ENCODE measurements at regions not wholly inside any gene's neighbourhood (a gene's known extent, or its start where the extent isn't known, plus 50 kb on each side); places are given as distances from the start of the nearest gene placed in this dataset.
"Not testable (repeated sequence)": the region's sequence is repeated elsewhere in the genome, so short reads cannot be mapped to it uniquely, and the experiment has no call there.

DNA sequence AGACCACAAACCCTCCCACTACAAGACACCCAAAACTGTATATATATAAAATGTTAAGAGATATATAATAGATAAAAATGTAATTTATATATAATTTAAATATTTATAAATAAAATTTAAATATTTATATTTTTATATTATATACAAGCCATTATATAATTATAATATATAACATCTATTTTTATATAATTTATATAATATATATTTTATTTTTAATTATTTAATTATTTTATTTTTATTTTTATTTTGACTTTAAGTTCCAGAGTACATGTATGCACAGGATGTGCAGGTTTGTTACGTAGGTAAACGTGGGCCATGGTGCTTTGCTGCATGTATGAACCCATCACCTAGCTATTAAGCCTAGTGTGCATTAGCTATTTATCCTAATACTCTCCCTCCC, 1090.2 kb downstream of the NXPH1 start:
- DNase-seq: no peak

DNA sequence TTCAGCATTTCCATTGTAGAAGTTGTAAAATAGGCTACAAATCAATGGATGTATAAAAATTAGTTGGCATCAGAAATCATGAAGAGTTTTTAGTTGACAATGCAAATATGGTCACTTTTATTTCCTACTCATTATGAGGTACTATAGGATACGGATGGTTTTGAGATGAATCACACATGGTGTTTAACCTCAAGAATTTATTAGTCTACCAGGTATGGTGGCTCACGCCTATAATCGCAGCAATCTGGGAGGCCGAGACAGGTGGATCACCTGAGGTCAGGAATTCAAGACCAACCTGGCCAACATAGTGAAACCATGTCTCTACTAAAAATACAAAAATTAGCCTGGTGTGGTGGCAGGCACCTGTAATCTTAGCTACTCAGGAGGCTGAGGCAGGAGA, 1119.0 kb downstream of the NXPH1 start:
- DNase-seq: not testable (repeated sequence)

DNA sequence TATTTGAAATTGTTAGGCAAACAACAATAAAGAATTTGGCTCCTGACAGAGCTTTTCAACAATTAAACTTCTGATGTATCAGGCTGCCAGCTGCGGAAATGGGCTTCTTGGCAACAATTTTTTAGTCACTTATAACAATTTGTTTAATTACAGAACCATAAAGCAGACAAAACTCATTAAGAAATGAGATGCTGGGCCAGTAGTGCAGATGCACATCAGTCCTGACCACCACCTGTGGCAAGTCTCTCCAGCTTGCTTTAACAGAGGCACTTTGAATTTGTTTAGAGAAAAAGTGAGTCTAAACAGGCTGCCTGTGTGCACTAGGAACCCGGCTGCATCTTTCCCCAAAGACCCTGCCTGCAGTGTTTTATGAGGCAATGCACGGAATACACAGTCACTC, 1124.4 kb downstream of the NXPH1 start:
- no peak for DNase-seq

DNA sequence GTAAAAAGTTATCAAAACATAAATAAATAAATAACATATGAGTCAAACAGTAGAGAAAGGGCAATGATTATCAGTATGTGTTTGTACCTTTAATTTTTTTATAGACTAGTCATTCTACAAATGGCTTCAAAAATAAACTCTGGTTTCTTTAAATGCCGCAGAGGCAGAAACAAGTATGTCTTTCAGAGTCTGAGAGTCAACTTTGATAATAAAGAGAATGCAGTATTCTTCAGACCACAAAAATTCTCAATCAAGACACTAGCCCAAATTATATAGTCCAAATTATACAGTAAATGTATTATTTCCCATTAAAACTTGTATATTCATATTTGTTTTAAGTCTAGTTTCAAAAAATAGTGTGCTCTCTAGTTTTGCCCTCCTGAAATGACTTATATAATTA, 1142.3 kb downstream of the NXPH1 start:
- DNase-seq: no peak

DNA sequence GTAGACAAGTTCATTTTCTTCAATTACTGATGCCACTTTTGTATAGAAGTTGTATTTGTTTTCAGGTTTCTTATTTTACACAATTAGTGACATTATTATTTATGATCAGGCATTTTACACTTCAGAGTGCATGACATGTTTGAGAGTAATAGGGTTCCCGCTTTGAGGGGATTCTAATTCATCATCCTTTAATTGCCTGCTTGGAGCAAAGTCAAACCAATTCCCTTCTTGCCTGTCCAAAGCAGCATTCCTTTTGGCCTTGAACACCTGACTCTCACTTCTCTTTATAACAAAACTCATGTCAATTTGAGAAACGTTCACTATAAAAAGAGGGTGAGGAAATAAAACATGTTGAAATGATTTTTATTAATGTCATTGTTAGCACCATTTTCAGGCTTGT, 1149.4 kb downstream of the NXPH1 start:
- DNase-seq: no peak

DNA sequence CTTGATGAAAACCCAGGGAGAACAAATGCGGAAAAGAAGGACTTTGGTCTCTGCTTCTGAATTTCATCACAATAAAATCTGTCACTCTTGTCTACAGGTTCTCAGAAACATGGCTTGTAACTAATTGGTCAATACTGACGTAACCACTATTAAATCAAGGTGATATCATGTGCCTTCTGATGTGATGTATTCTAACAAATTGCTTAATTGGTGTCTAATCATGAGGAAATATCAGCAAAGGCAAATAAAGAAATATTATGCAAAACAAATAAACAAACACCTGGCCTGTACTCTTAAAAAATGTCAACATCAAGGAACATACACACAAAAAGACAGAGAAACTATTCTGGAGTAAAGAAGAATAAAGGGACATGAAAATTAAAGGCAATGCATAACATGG, 1165.0 kb downstream of the NXPH1 start:
- no peak for DNase-seq

DNA sequence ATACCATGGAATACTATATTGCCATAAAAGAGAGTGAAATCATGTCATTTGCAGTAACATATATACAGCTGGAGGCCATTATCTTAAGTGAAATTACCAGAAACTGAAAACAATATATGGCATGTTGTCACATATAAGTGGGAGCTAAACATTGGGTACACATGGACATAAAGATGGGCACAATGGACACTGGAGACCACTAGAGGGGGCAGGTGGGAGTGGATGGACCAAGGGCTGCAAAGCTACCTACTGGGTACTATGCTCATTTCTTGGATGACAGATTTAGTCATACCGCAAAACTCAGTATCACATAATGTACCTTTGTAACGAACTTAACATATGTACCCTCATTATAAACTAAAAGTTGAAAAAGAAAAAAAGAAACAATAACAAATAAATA, 1167.6 kb downstream of the NXPH1 start:
- DNase-seq: no peak

DNA sequence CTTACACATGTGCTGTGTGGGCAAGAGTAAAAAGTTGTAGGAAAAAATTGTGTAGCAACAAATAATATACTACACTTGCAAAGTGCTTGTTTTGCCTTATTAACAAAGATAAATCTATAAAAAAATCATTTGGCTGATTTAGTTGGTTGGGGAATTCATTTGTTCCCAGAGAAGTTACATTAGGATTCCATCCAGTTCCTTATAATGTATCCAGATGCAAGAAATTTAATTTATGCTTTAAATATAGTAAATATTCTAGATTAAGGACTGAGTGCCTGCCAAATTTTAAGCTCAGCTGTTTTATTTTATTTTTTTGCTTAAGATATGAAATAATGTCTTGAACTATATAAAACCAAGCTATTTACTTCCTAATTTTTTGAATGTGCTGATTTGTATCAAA, 1169.9 kb downstream of the NXPH1 start:
- DNase-seq: no peak

DNA sequence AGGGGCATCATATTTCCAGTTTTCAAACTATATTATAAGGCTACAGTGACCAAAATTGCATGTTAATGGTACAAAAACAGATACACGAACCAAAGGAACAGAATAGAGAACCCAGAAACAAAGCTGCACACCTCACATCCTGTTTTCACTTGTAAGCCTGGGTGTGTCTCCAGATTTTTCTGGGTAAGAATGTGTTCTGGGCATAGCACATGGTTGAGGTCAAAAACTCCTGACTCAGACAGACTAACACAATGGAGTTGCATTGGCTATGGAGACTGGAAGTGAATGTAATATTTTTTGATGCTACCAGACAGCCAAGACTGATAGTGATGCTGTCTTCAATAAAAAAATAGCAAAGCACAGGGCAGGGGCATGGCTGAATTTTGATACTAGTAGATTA, 1175.2 kb downstream of the NXPH1 start:
- no peak for DNase-seq

DNA sequence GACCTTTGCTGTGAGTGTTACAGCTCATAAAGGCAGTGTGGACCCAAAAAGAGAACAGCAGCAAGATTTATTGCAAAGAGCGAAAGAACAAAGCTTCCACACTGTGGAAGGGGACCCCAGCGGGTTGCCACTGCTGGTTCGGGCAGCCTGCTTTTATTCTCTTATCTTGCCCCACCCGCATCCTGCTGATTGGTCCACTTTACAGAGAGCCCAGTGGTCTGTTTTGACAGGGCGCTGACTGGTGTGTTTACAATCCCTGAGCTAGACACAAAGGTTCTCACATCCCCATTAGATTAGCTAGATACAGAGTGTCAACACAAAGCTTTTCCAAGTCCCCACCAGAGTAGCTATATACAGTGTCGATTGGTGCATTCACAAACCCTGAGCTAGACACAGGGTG, 1187.5 kb downstream of the NXPH1 start:
- not testable (repeated sequence) for DNase-seq

DNA sequence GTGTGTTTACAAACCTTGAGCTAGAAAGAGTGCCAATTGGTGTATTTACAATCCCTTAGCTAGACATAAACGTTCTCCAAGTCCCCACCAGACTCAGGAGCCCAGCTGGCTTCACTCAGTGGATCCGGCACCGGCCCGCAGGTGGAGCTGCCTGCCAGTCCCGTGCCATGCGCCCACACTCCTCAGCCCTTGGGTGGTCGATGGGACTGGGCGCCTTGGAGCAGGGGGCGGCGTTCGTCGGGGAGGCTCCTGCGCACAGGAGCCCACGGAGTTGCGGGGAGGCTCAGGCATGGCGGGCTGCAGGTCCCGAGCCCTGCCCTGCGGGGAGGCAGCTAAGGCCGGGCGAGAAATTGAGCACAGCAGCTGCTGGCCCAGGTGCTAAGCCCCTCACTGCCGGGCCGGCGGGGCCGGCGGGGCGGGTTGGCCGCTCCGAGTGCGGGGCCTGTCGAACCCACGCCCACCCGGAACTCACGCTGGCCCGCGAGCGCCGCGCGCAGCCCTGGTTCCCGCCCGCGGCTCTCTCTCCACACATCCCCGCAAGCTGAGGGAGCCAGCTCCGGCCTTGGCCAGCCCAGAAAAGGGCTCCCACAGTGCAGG, 1188.0 kb downstream of the NXPH1 start:
- DNase-seq: not testable (repeated sequence)

DNA sequence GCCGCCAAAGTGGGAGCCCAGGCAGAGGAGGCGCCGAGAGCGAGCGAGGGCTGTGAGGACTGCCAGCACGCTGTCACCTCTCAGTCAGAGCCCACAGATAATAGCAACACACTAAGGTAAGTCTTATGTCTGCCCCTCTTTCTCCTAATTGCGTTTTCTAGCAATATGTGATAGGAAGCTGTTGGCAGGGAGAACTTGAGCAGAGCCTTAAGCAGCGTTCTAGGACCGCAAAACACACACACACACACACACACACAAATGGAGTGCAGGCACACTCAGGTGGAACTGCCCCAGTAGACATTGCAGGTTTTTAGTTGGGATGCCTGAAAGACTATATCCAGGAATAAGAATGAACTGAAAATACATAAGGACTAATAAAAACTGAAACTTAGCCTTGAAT, 1188.5 kb downstream of the NXPH1 start:
- no peak for DNase-seq

DNA sequence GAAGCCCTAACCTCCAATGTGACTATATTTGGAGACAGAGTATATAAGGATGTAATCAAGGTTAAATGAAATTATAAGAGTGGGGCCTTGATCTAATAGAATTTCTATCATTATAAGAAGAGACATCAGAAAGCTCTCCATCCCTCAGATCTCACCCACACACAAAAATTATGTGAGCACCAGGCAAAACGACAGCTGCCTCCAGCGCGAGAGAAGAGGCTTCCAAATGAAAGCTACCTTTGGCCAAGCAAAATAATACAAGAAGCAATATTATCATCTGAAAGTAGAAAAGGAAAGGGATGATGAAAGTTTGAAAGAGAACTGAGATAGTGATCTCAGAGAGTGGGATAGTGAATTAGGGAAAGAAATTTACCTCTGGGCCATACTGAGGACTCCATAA, 1192.5 kb downstream of the NXPH1 start:
- DNase-seq: no peak

DNA sequence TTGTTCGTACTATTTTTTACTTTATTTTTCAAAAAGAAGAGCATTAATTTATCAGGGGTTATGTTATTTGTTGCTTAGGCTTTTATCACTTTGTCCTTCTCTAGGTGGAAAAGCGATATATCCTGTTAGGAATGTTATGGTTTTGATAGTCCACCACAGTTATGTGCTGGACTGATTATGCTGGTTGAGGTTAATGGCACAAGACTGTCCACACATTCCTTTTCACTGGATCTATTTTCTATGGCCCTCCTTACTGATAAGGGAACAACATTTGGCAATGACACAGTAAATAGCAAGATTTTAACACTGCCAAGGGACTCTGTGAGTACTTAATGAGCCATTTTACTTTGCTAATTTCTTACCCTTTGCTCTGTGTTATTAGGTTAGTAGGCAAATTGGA, 1212.3 kb downstream of the NXPH1 start:
- DNase-seq: no peak

DNA sequence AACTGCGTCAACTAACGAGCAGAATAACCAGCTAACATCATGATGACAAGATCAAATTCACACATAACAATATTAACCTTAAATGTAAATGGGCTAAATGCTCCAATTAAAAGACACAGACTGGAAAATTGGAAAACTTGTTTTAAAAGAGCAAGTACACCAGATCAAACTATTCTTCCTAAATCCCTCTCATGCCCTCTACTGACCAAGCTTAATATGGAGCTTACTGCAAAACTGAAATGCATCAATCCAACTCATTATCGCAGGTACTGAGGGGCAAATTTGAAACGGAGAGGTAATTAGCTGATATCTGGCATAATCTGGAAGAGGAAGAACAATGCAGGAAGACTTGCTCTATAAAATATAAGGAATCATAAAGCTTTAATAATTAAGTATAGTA, 1223.8 kb downstream of the NXPH1 start:
- DNase-seq: no peak

DNA sequence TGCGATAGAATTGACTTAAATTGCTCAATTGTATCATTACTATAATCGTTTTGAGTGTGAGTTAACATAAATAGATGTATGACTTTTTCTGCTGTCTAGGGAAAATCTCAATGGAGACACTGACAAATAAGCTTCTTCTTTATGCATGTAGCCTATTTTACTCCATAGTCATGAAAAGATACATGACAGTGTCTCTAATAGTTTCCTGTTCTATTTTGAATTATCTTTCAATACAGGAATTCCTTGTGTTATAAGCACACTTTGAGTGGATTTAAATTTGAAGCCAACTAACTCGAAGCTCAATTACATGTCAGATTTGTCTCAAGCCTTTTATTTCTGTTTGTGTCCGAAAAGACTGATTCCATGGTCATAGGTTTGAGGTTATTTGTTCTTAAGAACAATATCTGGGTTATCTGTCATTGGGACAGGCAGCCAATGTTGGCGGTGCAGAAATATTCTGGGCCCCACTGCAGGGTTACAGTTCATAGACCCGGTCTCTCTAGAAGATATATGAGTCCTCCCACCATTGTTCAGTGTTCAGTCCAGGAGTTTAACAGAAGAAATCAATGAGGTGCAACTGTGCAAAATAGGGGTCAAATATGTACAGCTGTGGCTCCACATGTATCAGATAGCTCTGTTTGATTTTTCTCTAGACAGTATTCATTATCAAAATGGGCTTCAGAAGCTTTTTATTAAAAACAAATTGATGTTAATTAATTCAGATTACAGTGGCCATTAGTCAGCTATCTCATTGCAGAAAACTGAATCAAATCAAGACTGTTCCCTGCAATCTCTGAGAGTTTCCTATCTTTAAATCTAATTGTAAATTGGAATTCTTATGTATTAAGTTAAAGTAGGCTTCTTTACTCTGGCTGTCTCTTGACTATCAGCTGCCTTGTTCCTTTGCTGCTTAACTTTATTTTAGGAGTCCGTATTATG, 1238.8 kb downstream of the NXPH1 start:
- DNase-seq: no peak

DNA sequence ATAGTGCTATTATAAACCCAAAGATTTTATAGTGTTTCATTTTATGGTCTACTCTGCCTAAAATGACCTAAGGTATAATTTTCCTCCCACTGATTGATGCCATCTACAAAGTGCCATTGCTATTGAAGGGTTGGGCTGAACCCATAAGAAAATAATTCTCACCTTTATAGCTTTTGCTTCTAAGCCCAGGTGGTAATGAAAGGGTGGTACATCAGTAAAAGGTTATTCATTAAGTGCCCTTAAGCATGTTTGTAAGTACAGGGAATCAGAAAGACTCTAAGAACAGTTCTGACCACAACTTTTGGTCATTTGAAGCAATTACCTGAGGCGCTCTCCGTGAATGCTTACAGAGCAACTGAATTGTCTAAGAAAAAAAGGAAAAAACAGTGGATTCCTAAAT, 1247.3 kb downstream of the NXPH1 start:
- DNase-seq: no peak

DNA sequence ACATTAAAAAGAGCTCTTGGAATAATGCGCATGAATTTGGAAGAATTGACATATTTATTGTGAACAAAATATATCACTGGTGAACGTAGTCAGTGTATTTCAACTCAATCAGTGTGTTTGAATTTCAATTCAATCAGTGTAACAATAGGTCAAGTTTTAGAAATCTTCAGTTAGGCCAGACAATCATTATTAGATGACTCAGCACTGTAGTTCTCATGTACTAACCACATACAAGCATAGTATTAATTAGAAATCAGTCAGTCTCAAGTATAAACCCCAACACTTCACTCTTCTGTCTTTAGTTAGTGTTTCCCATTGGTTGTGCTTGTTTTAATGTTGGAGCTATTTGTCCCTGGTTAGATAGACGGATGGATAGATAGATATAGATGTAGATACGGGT, 1247.9 kb downstream of the NXPH1 start:
- no peak for DNase-seq

DNA sequence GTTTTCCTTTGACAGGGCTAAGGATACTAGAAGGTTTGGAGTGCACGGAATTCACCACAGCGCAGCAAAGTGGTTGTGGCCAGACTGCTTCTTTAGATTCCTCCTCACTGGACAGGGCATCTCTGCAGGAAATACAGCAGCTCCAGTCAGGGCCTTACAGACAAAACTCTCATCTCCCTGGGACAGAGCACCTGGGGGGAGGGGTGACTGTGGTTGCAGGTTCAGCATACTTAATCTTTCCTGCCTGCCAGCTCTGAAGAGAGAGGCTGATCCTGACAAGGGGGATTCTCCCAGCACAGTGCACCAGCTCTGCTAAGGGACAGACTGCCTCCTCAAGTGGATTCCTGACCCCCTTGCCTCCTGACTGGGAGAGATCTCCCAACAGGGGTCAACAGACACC, 1257.9 kb downstream of the NXPH1 start:
- no peak for DNase-seq

DNA sequence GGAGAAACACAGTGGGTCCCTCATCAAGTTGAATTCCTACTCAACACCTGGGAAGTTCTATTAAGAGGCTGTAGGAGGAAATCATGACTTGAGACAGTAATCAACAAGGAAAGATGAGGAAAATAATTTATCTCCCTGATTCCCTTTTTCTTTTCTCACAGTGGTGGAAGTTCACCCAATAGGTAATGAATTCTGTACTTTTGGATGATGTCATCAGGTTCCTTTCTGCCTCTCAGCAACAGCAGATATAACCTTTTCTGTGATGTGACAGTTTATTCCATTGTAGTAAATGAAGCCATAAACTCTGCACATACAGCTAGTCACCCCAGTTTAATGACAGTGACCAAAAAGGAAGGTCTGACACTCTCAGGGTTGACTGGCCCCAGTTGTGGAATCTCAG, 1265.0 kb downstream of the NXPH1 start:
- DNase-seq: no peak

DNA sequence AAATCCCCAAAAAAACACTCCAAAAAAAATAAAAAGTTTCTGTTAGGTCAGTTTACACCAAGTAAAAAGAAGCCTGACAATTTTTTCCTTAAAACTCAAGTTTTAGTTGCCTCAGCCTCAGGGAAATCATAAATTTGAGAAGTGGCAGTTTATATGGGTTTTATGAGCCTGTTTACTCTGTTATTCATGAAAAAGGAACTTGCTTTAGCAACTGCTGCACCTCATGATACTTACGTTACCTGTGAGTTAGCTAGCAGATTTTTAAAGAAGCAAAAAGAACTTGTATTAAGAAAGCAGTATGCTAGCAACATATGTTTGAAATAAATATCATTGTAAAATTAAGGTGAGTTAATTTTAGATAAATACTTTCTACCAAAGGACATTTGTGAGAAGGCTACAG, 1264.5 kb upstream of the PHF14 start:
- no peak for DNase-seq

DNA sequence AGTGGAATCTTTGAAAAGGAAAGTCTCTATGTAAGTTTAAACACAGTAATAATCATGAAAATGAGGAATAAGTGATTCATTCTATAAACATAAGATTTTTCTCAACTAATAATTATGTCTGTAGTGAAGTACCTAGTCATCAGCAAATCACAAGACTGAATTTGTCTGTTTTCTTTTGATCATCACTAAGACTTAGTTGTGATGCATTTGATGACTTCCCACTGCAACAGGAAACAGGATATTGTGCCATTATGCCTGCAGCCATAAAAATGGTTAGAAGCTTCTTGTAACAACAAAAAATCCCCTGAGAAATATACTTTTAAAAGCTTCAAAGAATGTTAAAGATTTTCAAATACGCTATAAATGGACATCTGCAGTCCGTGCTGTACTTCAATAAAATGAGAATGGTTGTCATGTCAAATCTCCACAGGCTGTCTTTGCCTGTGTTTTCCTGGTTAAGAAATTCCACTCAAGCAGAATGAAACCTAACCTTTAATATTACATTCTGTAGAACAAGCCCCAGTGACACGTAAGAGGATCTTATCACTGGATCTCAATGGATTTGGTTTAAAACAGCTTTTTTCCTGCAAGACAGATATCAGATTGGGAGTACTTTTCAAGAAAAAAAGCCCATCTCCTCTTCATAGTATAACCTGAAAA, 1262.3 kb upstream of the PHF14 start:
- no peak for DNase-seq

DNA sequence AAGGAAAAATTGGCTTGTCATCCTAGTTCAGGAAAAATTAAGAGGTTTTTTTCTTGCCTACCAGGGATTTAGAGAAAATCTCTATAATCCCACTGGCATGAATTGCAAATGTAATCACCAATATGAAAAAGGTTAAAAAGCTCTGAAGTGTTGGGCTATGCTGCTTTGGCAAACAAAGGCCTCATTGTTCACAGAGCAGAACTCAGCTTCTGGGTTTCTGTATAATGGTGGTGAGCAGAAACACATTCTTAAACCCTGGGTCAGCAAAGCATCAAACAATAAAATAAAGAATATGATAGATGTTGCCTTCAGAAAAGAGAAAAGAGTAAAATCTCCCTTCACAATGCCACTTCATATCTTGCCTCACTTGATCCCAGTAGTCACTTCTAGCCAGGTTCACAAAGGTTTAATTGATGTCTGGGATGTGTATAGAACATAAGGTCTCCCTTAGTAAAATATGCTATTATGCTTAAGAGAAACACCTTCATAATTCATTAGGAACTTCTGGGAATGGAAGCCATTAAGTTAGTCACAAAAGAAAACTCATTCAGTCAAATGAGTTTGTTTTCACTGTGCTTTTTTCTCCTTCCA, 1255.5 kb upstream of the PHF14 start:
- DNase-seq: no peak

DNA sequence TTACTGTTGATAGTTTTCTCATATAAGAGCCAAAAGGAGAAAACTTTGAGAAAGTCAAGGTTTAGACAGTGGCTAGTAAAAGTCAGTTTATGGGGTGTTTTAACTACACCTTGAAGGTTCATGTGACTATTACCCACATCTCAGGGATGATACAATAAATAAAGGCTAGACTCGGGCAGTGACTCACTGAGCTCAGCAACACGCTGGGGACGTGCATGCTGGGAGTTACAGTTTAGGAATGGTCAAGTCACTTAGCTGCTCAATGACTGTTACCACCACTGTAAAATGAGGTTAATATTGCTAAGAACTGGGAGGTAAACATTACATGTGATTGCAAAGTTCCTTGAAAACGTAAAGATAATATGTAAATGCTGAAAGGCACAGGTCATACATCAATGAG, 1254.4 kb upstream of the PHF14 start:
- no peak for DNase-seq
